VCaP (cell line): ENCODE measurements at regions not wholly inside any gene's neighbourhood (a gene's known extent, or its start where the extent isn't known, plus 50 kb on each side); places are given as distances from the start of the nearest gene placed in this dataset.
A peak's percentile ranks its signal among the peaks of the same experiment; 100 is the strongest.

Experiments used
- H3K27ac ChIP-seq: fragments of 450-650 bp; 2 replicates; pipeline ENCODE4 v1.5.1; 2017
- CTCF ChIP-seq: fragments of 450-650 bp; conservative IDR thresholded peaks from 2 replicates; pipeline ENCODE4 v1.5.1; 2017; ENCODE audit warnings: mild to moderate bottlenecking, moderate library complexity

- no peak for TF ChIP-seq CTCF
- peak overlapping the region; percentile 88 for H3K27ac ChIP-seq
These were observed 150.9 kb downstream of the RPLP1 start for GRCh38 chr15:69603369-69604071.

- TF ChIP-seq CTCF, result peak; percentile 77
- H3K27ac ChIP-seq, result peak overlapping the region; percentile 88
These were observed 151.4 kb downstream of the RPLP1 start for GRCh38 chr15:69604072-69604411.

GRCh38 chr15:69606144-69606543 is 153.5 kb downstream of the RPLP1 start:
- TF ChIP-seq CTCF, result no peak
- no peak overlapping the region; the same call in 1 of the 2 replicates for H3K27ac ChIP-seq

- TF ChIP-seq CTCF, result no peak
- H3K27ac ChIP-seq, result no peak overlapping the region; the same call in 1 of the 2 replicates
These were observed 154.4 kb downstream of the RPLP1 start for GRCh38 chr15:69606921-69607500.

GRCh38 chr15:69608661-69609060 is 156.0 kb downstream of the RPLP1 start:
- H3K27ac ChIP-seq, result no peak overlapping the region
- TF ChIP-seq CTCF, result no peak

- TF ChIP-seq CTCF, result no peak
These were observed 156.6 kb downstream of the RPLP1 start for GRCh38 chr15:69609176-69609575.

GRCh38 chr15:69609776-69610175 is 157.2 kb downstream of the RPLP1 start:
- no peak for TF ChIP-seq CTCF
- no peak overlapping the region for H3K27ac ChIP-seq

More at GRCh38 chr15:69609176-69609575, 156.6 kb downstream of the RPLP1 start:
- no peak overlapping the region for H3K27ac ChIP-seq
